ENCODE measurements at regions not wholly inside any gene's neighbourhood (a gene's known extent, or its start where the extent isn't known, plus 50 kb on each side); places are given as distances from the start of the nearest gene placed in this dataset.

DNA sequence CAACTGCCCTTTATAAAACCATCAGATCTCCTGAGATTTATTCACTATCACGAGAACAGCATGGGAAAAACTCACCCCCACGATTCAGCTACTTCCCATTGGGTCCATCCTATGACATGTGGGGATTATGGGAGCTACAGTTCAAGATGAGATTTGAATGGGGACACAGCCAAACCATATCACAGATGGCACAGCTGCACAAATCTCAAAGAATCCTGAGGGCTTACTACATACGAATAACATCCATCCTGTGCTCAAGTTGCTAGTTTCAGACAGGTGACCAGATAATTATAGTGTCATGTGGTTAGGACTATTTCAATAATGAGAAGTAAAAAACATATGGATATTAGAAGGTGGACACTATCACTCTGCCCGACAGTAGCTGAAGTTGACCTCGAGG, 211.2 kb downstream of the NUAK1 start:
- Histone ChIP-seq H3K27me3 (no peaks in the 10 kb centered on the region), H3K4me3 (ENCODE audit: low read depth, low read length) (no peak overlapping the region), H3K36me3 (no peaks in the 10 kb centered on the region), H3K4me1 (no peaks in the 10 kb centered on the region), H3K9me3 (no peaks in the 10 kb centered on the region)
- TF ChIP-seq, protein P1, sequence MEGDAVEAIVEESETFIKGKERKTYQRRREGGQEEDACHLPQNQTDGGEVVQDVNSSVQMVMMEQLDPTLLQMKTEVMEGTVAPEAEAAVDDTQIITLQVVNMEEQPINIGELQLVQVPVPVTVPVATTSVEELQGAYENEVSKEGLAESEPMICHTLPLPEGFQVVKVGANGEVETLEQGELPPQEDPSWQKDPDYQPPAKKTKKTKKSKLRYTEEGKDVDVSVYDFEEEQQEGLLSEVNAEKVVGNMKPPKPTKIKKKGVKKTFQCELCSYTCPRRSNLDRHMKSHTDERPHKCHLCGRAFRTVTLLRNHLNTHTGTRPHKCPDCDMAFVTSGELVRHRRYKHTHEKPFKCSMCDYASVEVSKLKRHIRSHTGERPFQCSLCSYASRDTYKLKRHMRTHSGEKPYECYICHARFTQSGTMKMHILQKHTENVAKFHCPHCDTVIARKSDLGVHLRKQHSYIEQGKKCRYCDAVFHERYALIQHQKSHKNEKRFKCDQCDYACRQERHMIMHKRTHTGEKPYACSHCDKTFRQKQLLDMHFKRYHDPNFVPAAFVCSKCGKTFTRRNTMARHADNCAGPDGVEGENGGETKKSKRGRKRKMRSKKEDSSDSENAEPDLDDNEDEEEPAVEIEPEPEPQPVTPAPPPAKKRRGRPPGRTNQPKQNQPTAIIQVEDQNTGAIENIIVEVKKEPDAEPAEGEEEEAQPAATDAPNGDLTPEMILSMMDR (IDR thresholded peaks at IDR 0.05; ENCODE audit: low read depth, low read length) = no peak
- no peak for DNase-seq

GRCh38 chr12:105928436-105928835, 210.3 kb downstream of the NUAK1 start:
- TF ChIP-seq, protein P1 (IDR thresholded peaks at IDR 0.05; ENCODE audit: low read depth, low read length) = no peak
- DNase-seq = no peak
- Histone ChIP-seq H3K4me3 (ENCODE audit: low read depth, low read length) (no peak overlapping the region), H3K4me1 (no peaks in the 10 kb centered on the region), H3K27me3 (no peaks in the 10 kb centered on the region), H3K9me3 (no peaks in the 10 kb centered on the region), H3K36me3 (no peaks in the 10 kb centered on the region)

DNA sequence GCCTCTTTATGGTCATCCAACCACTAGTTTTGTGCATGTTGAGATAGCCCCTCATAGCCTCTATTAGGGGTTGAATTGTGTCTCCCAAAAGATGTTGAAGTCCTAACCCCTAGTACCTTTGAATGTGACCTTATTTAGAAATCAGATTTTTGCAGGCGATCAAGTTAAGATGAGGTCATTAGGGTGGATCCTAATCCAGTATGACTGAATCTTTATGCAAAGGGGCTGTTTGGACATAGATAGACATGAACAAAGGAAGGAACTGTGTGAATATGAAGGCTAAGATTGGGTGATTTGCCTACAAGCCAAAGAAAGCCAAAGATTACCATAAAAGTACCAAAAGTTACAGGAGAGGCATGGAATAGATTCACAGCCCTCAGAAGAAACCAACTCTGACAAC, 209.6 kb downstream of the NUAK1 start:
- H3K36me3 ChIP-seq = no peaks in the 10 kb centered on the region
- TF ChIP-seq, protein P1 (IDR thresholded peaks at IDR 0.05; ENCODE audit: low read depth, low read length) = no peak
- H3K27me3 ChIP-seq = no peaks in the 10 kb centered on the region
- H3K4me1 ChIP-seq = no peaks in the 10 kb centered on the region
- no peak for DNase-seq
- H3K4me3 ChIP-seq (ENCODE audit: low read depth, low read length) = no peak overlapping the region
- no peaks in the 10 kb centered on the region for H3K9me3 ChIP-seq

GRCh38 chr12:105930557-105931503, 207.9 kb downstream of the NUAK1 start:
- Histone ChIP-seq H3K4me3 (ENCODE audit: low read depth, low read length) (no peak overlapping the region), H3K36me3 (no peaks in the 10 kb centered on the region), H3K4me1 (no peaks in the 10 kb centered on the region), H3K9me3 (no peaks in the 10 kb centered on the region), H3K27me3 (no peaks in the 10 kb centered on the region)
- DNase-seq = no peak
- TF ChIP-seq, protein P1 (IDR thresholded peaks at IDR 0.05; ENCODE audit: low read depth, low read length) = no peak

GRCh38 chr12:105931762-105932570, 206.8 kb downstream of the NUAK1 start:
- no peak for DNase-seq
- Histone ChIP-seq H3K4me3 (ENCODE audit: low read depth, low read length) (no peak overlapping the region), H3K9me3 (no peaks in the 10 kb centered on the region), H3K4me1 (no peaks in the 10 kb centered on the region), H3K36me3 (no peaks in the 10 kb centered on the region), H3K27me3 (no peaks in the 10 kb centered on the region)
- TF ChIP-seq, protein P1 (IDR thresholded peaks at IDR 0.05; ENCODE audit: low read depth, low read length) = no peak

Data from BE2C (cell line).